ENCODE measurements at regions not wholly inside any gene's neighbourhood (a gene's known extent, or its start where the extent isn't known, plus 50 kb on each side); places are given as distances from the start of the nearest gene placed in this dataset.
A peak's percentile ranks its signal among the peaks of the same experiment; 100 is the strongest.
"Not testable (repeated sequence)": the region's sequence is repeated elsewhere in the genome, so short reads cannot be mapped to it uniquely, and the experiment has no call there.

DNA sequence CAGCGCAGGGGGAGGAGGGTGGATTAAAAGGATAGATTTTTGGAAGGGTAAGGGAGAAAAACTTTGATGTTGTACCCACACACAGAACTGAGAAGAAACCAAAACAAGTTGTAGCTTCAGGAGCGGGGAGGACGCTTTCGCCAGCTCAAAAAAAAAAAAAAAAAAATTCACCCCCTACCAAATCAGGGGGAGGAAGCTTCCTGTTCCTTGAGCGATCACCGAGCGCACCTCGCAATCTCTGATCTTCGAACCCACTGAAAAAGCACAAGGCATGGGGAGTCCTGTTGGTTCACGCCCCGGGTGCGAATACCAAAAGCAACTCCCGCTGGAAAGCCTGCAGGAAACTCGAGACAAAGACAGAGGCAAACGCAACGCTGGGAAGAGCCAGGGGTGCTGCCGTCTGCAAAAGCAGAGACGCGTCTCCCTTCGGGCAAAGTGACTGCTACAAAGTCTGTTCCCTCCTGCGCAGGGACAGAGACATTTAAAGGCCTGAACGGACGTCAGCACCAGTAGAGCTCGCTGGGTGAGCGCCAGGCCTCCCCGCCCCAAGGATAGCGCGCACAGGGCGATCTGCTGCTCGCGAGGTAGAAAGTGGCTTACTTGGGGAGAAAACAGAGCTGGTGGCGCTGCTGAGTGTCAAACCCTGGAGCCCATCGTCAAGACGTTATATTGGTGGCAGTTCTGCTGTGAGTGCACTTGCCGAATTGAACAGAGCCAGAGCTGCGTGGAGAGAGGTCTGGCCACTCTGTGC is 190.4 kb downstream of the USP22 start:
- CTCF ChIA-PET: no interaction called here
- Histone ChIP-seq H3K27me3 (ENCODE audit: control insufficient read depth in 1 of 2, insufficient read depth in 2 of 2, low read length in 2 of 2) (peaks cover 14 to 22% of the 10 kb centered on the region in 2 experiments), H3K27ac (ENCODE audit: low read depth in 1 of 2, low read length in 2 of 2) (no peak overlapping the region), H3K36me3 (ENCODE audit: insufficient read depth, low read length) (no peaks in the 10 kb centered on the region), H3K9me3 (ENCODE audit: control insufficient read depth in 1 of 2, insufficient read depth in 1 of 2, low read length in 2 of 2) (no peaks in the 10 kb centered on the region), H3K4me3 (ENCODE audit: low read length) (peak overlapping the region; percentile 5), H3K4me1 (ENCODE audit: insufficient read depth, low read length) (no peaks in the 10 kb centered on the region)
- no peak for ATAC-seq (ENCODE audit: poor library complexity)
- Mint-ChIP-seq H3K9me3 (no peaks in the 10 kb centered on the region), H3K36me3 (ENCODE audit: low read depth) (no peaks in the 10 kb centered on the region), H3K27ac (no peak overlapping the region), H3K4me1 (ENCODE audit: low read depth) (peaks cover 9% of the 10 kb centered on the region), H3K4me3 (peak overlapping the region; percentile 70), H3K27me3 (peaks cover 35% of the 10 kb centered on the region)
- POLR2A ChIA-PET: no interaction called here
- DNase-seq: peak in 3 of 14 experiments; percentile 7 to 23 (median 13)
- TF ChIP-seq, protein P1, sequence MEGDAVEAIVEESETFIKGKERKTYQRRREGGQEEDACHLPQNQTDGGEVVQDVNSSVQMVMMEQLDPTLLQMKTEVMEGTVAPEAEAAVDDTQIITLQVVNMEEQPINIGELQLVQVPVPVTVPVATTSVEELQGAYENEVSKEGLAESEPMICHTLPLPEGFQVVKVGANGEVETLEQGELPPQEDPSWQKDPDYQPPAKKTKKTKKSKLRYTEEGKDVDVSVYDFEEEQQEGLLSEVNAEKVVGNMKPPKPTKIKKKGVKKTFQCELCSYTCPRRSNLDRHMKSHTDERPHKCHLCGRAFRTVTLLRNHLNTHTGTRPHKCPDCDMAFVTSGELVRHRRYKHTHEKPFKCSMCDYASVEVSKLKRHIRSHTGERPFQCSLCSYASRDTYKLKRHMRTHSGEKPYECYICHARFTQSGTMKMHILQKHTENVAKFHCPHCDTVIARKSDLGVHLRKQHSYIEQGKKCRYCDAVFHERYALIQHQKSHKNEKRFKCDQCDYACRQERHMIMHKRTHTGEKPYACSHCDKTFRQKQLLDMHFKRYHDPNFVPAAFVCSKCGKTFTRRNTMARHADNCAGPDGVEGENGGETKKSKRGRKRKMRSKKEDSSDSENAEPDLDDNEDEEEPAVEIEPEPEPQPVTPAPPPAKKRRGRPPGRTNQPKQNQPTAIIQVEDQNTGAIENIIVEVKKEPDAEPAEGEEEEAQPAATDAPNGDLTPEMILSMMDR (IDR thresholded peaks at IDR 0.05): no peak
- intact Hi-C loops (cut with DNase I, micrococcal nuclease): no loop called here

DNA sequence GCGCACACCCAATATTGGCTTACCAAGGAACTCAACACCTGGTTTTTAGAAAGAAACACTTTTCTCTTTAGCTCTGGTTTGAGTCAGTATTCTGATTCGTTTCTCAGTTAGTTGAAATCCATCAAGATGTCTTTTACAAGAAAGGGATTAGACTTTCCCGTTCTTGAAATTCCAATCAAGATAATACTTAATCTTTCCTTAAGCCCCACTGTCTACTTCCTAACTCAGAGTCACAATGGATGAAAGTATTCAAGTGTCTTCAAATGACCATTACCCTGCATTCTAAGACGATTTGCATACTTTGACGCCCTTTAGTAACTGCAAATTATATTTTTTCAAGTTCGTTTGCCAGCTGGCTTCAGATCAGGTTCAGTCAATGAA is 189.8 kb downstream of the USP22 start:
- intact Hi-C loops (cut with DNase I, micrococcal nuclease): no loop called here
- DNase-seq: no peak
- TF ChIP-seq, protein P1 (IDR thresholded peaks at IDR 0.05): no peak
- Histone ChIP-seq H3K4me3 (ENCODE audit: low read length) (no peak overlapping the region), H3K9me3 (ENCODE audit: control insufficient read depth in 1 of 2, insufficient read depth in 1 of 2, low read length in 2 of 2) (no peaks in the 10 kb centered on the region), H3K36me3 (ENCODE audit: insufficient read depth, low read length) (no peaks in the 10 kb centered on the region), H3K27me3 (ENCODE audit: control insufficient read depth in 1 of 2, insufficient read depth in 2 of 2, low read length in 2 of 2) (peaks cover 14 to 22% of the 10 kb centered on the region in 2 experiments), H3K4me1 (ENCODE audit: insufficient read depth, low read length) (no peaks in the 10 kb centered on the region), H3K27ac (ENCODE audit: low read depth in 1 of 2, low read length in 2 of 2) (no peak overlapping the region)
- Mint-ChIP-seq H3K27me3 (peaks cover 35% of the 10 kb centered on the region), H3K36me3 (ENCODE audit: low read depth) (no peaks in the 10 kb centered on the region), H3K9me3 (no peaks in the 10 kb centered on the region), H3K4me1 (ENCODE audit: low read depth) (peaks cover 9% of the 10 kb centered on the region), H3K27ac (no peak overlapping the region), H3K4me3 (peak overlapping the region; percentile 70)
- no peak for ATAC-seq (ENCODE audit: poor library complexity)
- POLR2A ChIA-PET: no interaction called here
- CTCF ChIA-PET: no interaction called here

DNA sequence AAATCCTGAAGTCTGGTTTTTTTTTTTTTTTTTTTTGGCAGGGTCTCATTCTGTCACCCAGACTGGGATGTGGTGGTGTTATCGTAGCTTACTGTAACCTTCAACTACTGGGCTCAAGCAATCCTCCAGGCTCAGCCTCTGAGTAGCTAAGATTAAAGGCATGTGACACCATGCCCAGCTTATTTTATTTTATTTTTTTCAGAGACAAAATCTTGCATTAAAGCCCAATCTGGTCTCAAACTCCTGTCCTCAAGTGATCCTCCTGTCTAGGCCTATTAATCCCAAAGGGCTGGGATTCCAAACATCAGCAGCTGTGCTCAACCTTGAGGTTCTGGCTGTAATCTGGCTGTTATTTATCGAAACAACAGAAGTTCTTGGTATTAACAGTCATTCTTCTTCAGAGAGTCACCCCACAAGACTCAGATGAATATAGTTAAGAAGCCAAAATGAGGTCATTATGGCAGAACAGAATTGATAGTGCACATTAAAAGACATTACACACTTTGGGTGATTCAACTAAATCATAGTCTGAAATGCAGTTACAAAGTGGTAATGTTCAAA is 186.8 kb downstream of the USP22 start:
- DNase-seq; H3K4me1 Mint-ChIP-seq (ENCODE audit: low read depth); POLR2A ChIA-PET; H3K36me3 Mint-ChIP-seq (ENCODE audit: low read depth); CTCF ChIA-PET; H3K4me3 ChIP-seq (ENCODE audit: low read length); H3K36me3 ChIP-seq (ENCODE audit: insufficient read depth, low read length); H3K27ac ChIP-seq (ENCODE audit: low read depth in 1 of 2, low read length in 2 of 2); H3K4me1 ChIP-seq (ENCODE audit: insufficient read depth, low read length); H3K4me3 Mint-ChIP-seq; intact Hi-C loops (cut with DNase I, micrococcal nuclease); H3K9me3 Mint-ChIP-seq; H3K27ac Mint-ChIP-seq; ATAC-seq (ENCODE audit: poor library complexity); H3K9me3 ChIP-seq (ENCODE audit: control insufficient read depth in 1 of 2, insufficient read depth in 1 of 2, low read length in 2 of 2): not testable (repeated sequence)
- H3K27me3 Mint-ChIP-seq: peaks cover 24% of the 10 kb centered on the region
- peaks cover 14 to 22% of the 10 kb centered on the region in 2 experiments for H3K27me3 ChIP-seq (ENCODE audit: control insufficient read depth in 1 of 2, insufficient read depth in 2 of 2, low read length in 2 of 2)

DNA sequence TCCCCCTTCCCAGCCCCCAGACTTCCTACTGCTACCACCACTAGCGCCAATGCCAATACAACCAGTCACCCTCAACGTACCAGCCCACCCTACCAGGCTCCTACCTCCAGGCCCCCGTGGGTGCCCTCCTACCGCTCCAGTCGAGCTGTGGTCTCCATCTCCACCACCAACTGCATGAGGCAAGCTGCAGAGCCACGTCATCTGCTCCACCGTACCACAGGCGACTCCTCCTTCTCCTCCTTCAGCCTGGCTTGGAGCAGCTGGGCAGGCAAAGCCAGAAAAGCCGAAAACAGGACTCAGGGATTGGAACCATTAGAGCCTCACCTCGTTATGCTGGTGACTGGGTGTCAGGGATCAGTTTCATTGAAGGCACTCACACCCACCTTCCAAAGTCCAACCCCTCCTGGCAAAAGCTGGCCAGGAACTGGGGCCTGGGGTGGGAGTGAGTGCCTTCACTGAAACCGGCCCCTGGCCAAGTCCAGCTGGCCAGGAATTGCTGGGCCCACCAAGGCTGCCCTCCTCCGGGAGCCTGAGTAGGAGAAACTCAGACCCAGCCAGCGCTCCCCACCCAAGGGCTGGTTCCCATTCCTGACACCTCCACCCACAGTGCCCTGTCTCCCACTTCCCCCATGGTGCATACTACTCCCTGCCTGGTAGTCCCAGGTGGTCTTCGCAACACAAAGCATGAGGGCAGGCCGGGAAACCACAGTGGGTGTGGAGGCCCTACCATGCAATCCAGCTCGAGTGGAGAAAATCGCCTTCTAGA is 176.2 kb downstream of the USP22 start:
- H3K9me3 Mint-ChIP-seq; POLR2A ChIA-PET; H3K9me3 ChIP-seq (ENCODE audit: control insufficient read depth in 1 of 2, insufficient read depth in 1 of 2, low read length in 2 of 2); H3K4me1 Mint-ChIP-seq (ENCODE audit: low read depth); H3K36me3 Mint-ChIP-seq (ENCODE audit: low read depth); ATAC-seq (ENCODE audit: poor library complexity); H3K27me3 ChIP-seq (ENCODE audit: control insufficient read depth in 1 of 2, insufficient read depth in 2 of 2, low read length in 2 of 2); H3K4me3 ChIP-seq (ENCODE audit: low read length); DNase-seq; H3K27ac ChIP-seq (ENCODE audit: low read depth in 1 of 2, low read length in 2 of 2); intact Hi-C loops (cut with DNase I, micrococcal nuclease); H3K4me3 Mint-ChIP-seq; CTCF ChIA-PET; H3K27ac Mint-ChIP-seq; H3K36me3 ChIP-seq (ENCODE audit: insufficient read depth, low read length); H3K4me1 ChIP-seq (ENCODE audit: insufficient read depth, low read length): not testable (repeated sequence)
- H3K27me3 Mint-ChIP-seq: peaks cover 27% of the 10 kb centered on the region

DNA sequence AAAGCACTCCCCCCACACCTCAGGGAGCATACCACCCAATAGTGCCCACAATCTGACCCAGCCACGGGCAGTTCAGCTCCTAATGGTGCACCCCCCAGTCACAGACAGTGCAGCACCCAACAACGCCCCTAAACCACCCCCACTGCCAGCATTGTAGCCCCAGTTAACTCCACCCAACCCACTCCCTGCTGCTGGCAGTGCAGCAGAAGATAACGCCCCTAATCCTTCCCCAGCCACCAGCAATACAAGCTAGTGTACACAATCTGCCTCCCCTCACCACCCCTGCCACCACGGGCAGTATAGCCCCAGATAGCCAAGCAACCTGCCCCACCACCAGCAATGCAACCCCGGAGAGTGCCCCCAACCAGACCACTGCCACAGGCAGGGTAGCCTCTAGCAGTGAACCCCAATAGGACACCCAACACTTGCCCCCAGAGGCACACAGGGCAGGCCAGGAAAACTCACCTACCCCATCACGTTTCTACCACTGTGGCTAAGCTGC is 175.3 kb downstream of the USP22 start:
- H3K9me3 Mint-ChIP-seq; H3K36me3 Mint-ChIP-seq (ENCODE audit: low read depth); DNase-seq; ATAC-seq (ENCODE audit: poor library complexity); H3K9me3 ChIP-seq (ENCODE audit: control insufficient read depth in 1 of 2, insufficient read depth in 1 of 2, low read length in 2 of 2); intact Hi-C loops (cut with DNase I, micrococcal nuclease); H3K4me3 Mint-ChIP-seq; H3K27ac ChIP-seq (ENCODE audit: low read depth in 1 of 2, low read length in 2 of 2); H3K27me3 ChIP-seq (ENCODE audit: control insufficient read depth in 1 of 2, insufficient read depth in 2 of 2, low read length in 2 of 2); CTCF ChIA-PET; POLR2A ChIA-PET; H3K4me1 Mint-ChIP-seq (ENCODE audit: low read depth); H3K4me1 ChIP-seq (ENCODE audit: insufficient read depth, low read length); H3K4me3 ChIP-seq (ENCODE audit: low read length); H3K27ac Mint-ChIP-seq; H3K36me3 ChIP-seq (ENCODE audit: insufficient read depth, low read length): not testable (repeated sequence)
- H3K27me3 Mint-ChIP-seq: peaks cover 21% of the 10 kb centered on the region

Measured in CD4-positive, alpha-beta T cell (primary cell).